Neural progenitor cell (in vitro differentiated cells): ENCODE measurements at regions not wholly inside any gene's neighbourhood (a gene's known extent, or its start where the extent isn't known, plus 50 kb on each side); places are given as distances from the start of the nearest gene placed in this dataset.

Experiments used
- DNase-seq: peaks from one replicate; pipeline ENCODE4 v3.0.0-alpha.2; 2016; ENCODE audit warnings: low spot score
- H2AFZ ChIP-seq: fragments of 200-600 bp; sonication (generic); replicated peaks from 2 replicates; pipeline ENCODE4 v1.6.1; 2016; ENCODE audit warnings: antibody characterized with exemption
- H3F3A ChIP-seq: fragments of 200-600 bp; sonication (generic); 2 replicates; pipeline ENCODE4 v1.6.1; 2016; ENCODE audit warnings: antibody characterized with exemption, low read depth
- H3K27ac ChIP-seq: fragments of 200-600 bp; sonication (generic); 2 replicates; pipeline ENCODE4 v1.5.1; 2016; ENCODE audit warnings: mild to moderate bottlenecking
- H3K27me3 ChIP-seq: fragments of 200-600 bp; sonication (generic); 2 replicates; pipeline ENCODE4 v1.6.1; 2016; ENCODE audit warnings: mild to moderate bottlenecking, moderate library complexity
- H3K36me3 ChIP-seq: fragments of 200-600 bp; sonication (generic); 2 replicates; pipeline ENCODE4 v1.5.1; 2016
- H3K4me1 ChIP-seq: fragments of 200-600 bp; sonication (generic); 2 replicates; pipeline ENCODE4 v1.6.1; 2016; ENCODE audit warnings: mixed run types
- H3K4me2 ChIP-seq: fragments of 200-600 bp; sonication (generic); 2 replicates; pipeline ENCODE4 v1.6.1; 2016
- H3K4me3 ChIP-seq: fragments of 200-600 bp; sonication (generic); 2 replicates; pipeline ENCODE4 v1.5.1; 2016
- H3K79me2 ChIP-seq: fragments of 200-600 bp; sonication (generic); 2 replicates; pipeline ENCODE4 v1.6.1; 2016; ENCODE audit warnings: low read depth
- H3K9ac ChIP-seq: fragments of 200-600 bp; sonication (generic); 2 replicates; pipeline ENCODE4 v1.6.1; 2016
- H3K9me3 ChIP-seq: fragments of 200-600 bp; sonication (generic); 2 replicates; pipeline ENCODE4 v1.5.1; 2016; ENCODE audit warnings: low read depth
- H4K20me1 ChIP-seq: fragments of 200-600 bp; sonication (generic); 2 replicates; pipeline ENCODE4 v1.6.1; 2016; ENCODE audit warnings: low read depth
- H3K27ac Mint-ChIP-seq: 3 replicates; pipeline ENCODE4 v1.8.0; 2021; ENCODE audit warnings: mixed read lengths
- H3K27me3 Mint-ChIP-seq: 2 replicates; pipeline ENCODE4 v1.8.0; 2022; ENCODE audit warnings: low read depth, mild to moderate bottlenecking, inconsistent platforms, moderate library complexity, mixed read lengths; ENCODE audit not compliant: insufficient read depth
- H3K36me3 Mint-ChIP-seq: 3 replicates; pipeline ENCODE4 v1.8.0; 2021; ENCODE audit warnings: mixed read lengths
- H3K4me1 Mint-ChIP-seq: 3 replicates; pipeline ENCODE4 v1.8.0; 2021; ENCODE audit warnings: mixed read lengths
- H3K4me3 Mint-ChIP-seq: 3 replicates; pipeline ENCODE4 v1.8.0; 2021; ENCODE audit warnings: mild to moderate bottlenecking, moderate library complexity, mixed read lengths
- H3K9me3 Mint-ChIP-seq: 3 replicates; pipeline ENCODE4 v1.8.0; 2020; ENCODE audit warnings: mixed read lengths
- CTCF ChIP-seq: fragments of 200-600 bp; sonication (generic); IDR thresholded peaks from 2 replicates; pipeline ENCODE4 v1.5.1; 2017; ENCODE audit warnings: antibody characterized with exemption, mild to moderate bottlenecking
- EZH2 ChIP-seq: fragments of 200-600 bp; sonication (generic); IDR thresholded peaks from 2 replicates; pipeline ENCODE4 v1.6.1; 2017; ENCODE audit warnings: antibody characterized with exemption, mild to moderate bottlenecking, moderate library complexity
- EZH2phosphoT487 ChIP-seq: fragments of 200-600 bp; sonication (generic); IDR thresholded peaks from 2 replicates; pipeline ENCODE4 v1.6.1; 2017; ENCODE audit warnings: antibody characterized with exemption

DNA sequence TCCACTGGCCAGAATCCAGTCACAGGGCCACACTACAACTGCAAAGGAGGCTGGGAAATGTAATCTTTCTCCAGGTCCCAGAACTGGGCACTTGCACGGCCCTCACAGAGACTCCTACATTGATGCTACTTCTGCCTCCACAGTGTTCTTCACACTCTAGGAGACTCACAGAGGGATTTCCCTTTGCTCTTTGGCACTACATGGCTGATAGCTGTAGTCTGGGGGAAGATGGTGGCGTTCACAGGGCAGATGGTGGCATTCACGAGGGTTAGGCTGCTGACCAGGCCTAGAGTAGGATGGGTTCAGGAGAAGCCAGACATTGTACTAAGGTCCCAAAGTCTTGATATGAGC, 151.1 kb downstream of the NUAK1 start:
- Histone ChIP-seq H3K36me3 (no peaks in the 10 kb centered on the region), H3K27ac (no peak overlapping the region), H3K79me2 (no peaks in the 10 kb centered on the region), H2AFZ (no peak overlapping the region), H4K20me1 (no peaks in the 10 kb centered on the region), H3K4me2 (no peak overlapping the region), H3K4me1 (no peaks in the 10 kb centered on the region), H3K27me3 (no peaks in the 10 kb centered on the region), H3F3A (no peaks in the 10 kb centered on the region), H3K9ac (no peak overlapping the region), H3K9me3 (no peaks in the 10 kb centered on the region), H3K4me3 (no peak overlapping the region)
- TF ChIP-seq EZH2 (no peak), EZH2phosphoT487 (no peak), CTCF (no peak)
- Mint-ChIP-seq H3K4me1 (peaks cover 9% of the 10 kb centered on the region), H3K9me3 (peaks cover 5% of the 10 kb centered on the region), H3K27me3 (peaks cover 4% of the 10 kb centered on the region), H3K4me3 (no peak overlapping the region), H3K27ac (no peak overlapping the region), H3K36me3 (no peaks in the 10 kb centered on the region)
- no peak for DNase-seq

DNA sequence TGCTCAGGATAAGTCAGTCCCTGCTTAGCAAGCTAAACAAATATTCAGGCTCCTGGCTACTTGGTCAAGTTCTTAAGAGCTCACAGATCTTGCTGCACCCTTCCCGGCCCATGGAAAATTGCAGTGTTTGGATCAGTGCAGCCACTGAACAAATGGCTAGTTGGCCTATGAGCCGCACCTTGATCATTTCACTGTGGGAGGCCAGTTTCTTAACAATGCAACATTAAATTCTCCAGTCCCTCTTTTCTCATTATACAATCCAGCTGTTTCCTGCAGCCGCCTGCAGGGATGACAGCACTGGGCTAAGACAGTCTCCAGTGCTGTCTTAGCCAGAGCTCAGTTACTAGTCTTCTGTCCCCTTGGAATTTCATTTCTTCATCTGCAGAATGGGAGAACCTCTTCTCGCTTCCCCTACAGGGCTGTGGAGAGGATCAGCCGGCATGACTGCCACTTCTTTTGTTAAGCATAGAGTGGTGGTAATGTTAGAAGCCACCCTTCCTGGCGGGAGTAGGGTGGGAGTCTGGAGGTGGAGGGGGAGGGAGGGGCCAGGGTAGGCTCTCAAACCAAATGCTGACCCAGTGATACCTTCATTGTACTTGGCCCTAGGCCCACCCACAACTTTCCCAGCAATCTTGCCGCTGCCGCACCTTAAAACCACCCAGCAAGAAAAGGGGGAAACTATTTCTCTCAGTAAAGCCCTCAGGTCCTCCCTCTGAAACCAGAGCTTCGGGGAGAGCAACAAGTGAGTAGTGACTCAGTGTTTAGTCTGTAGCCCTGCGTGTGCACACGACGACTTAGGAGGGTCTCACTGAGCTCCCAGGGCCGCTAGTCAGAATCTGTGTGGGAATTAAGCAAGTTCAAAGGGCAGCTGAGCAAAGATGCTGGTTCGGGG, 145.7 kb downstream of the NUAK1 start:
- Mint-ChIP-seq H3K4me3 (no peak overlapping the region), H3K27ac (peak overlapping the region; percentile 8), H3K36me3 (no peaks in the 10 kb centered on the region), H3K27me3 (peaks cover 5% of the 10 kb centered on the region), H3K9me3 (no peaks in the 10 kb centered on the region), H3K4me1 (peaks cover 24% of the 10 kb centered on the region)
- H3K79me2 ChIP-seq: no peaks in the 10 kb centered on the region
- peaks cover 7% of the 10 kb centered on the region for H3K4me1 ChIP-seq
- H3K4me3 ChIP-seq: no peak overlapping the region
- DNase-seq: peak; percentile 16
- no peaks in the 10 kb centered on the region for H3K27me3 ChIP-seq
- H3F3A ChIP-seq: no peaks in the 10 kb centered on the region
- H3K4me2 ChIP-seq: no peak overlapping the region
- no peaks in the 10 kb centered on the region for H3K36me3 ChIP-seq
- H4K20me1 ChIP-seq: no peaks in the 10 kb centered on the region
- TF ChIP-seq CTCF: no peak
- no peak overlapping the region for H2AFZ ChIP-seq
- H3K27ac ChIP-seq: no peak overlapping the region
- no peak overlapping the region for H3K9ac ChIP-seq
- no peaks in the 10 kb centered on the region for H3K9me3 ChIP-seq

GRCh38 chr12:105993766-105994555, 144.8 kb downstream of the NUAK1 start:
- TF ChIP-seq EZH2phosphoT487 (no peak), EZH2 (no peak), CTCF (no peak)
- Histone ChIP-seq H3K9me3 (no peaks in the 10 kb centered on the region), H3K79me2 (no peaks in the 10 kb centered on the region), H4K20me1 (no peaks in the 10 kb centered on the region), H3K9ac (no peak overlapping the region), H3K27me3 (no peaks in the 10 kb centered on the region), H3K4me3 (no peak overlapping the region), H3K36me3 (no peaks in the 10 kb centered on the region), H3K4me2 (no peak overlapping the region), H3K4me1 (peaks cover 7% of the 10 kb centered on the region), H3F3A (no peaks in the 10 kb centered on the region), H3K27ac (no peak overlapping the region), H2AFZ (no peak overlapping the region)
- Mint-ChIP-seq H3K27ac (peak overlapping the region; percentile 8), H3K9me3 (no peaks in the 10 kb centered on the region), H3K36me3 (no peaks in the 10 kb centered on the region), H3K27me3 (peaks cover 5% of the 10 kb centered on the region), H3K4me1 (peaks cover 29% of the 10 kb centered on the region), H3K4me3 (no peak overlapping the region)
- DNase-seq: no peak
